OCI-LY3 (cell line): ENCODE measurements at regions not wholly inside any gene's neighbourhood (a gene's known extent, or its start where the extent isn't known, plus 50 kb on each side); places are given as distances from the start of the nearest gene placed in this dataset.

Source experiments
- H2AFZ ChIP-seq: fragments of 200-600, 300-600 bp; shearing (Covaris generic); 2 replicates; pipeline ENCODE4 v1.6.0; 2014; ENCODE audit warnings: antibody characterized with exemption, low read depth, low read length
- H3K27ac ChIP-seq: fragments of 200-600, 300-600 bp; sonication (generic); 2 replicates; pipeline ENCODE4 v1.5.1; 2014; ENCODE audit warnings: mild to moderate bottlenecking, low read length, moderate library complexity, mixed read lengths
- H3K27me3 ChIP-seq: fragments of 200-600, 300-600 bp; sonication (generic); 2 replicates; pipeline ENCODE4 v1.6.1; 2014; ENCODE audit warnings: low read depth, low read length, mixed read lengths
- H3K36me3 ChIP-seq: fragments of 200-600, 300-600 bp; sonication (generic); replicated peaks from 2 replicates; pipeline ENCODE3; 2014; ENCODE audit warnings: low read depth, low read length, mixed read lengths
- H3K4me1 ChIP-seq: fragments of 300-600, 200-600 bp; sonication (generic); 2 replicates; pipeline ENCODE4 v1.6.1; 2014; ENCODE audit warnings: low read length, mixed read lengths
- H3K4me2 ChIP-seq: fragments of 200-600, 300-600 bp; sonication (generic); 2 replicates; pipeline ENCODE4 v1.6.1; 2014; ENCODE audit warnings: low read length, mixed read lengths
- H3K4me3 ChIP-seq: fragments of 300-600, 200-600 bp; sonication (generic); 2 replicates; pipeline ENCODE4 v1.5.1; 2014; ENCODE audit warnings: antibody characterized with exemption, mild to moderate bottlenecking, low read length, moderate library complexity
- H3K79me2 ChIP-seq: fragments of 300-600, 200-600 bp; shearing (Covaris generic); 2 replicates; pipeline ENCODE4 v1.6.1; 2014; ENCODE audit warnings: mild to moderate bottlenecking, low read length, mixed read lengths
- H3K9ac ChIP-seq: fragments of 300-600, 200-600 bp; shearing (Covaris generic); 2 replicates; pipeline ENCODE4 v1.6.0; 2014; ENCODE audit warnings: mild to moderate bottlenecking, low read length, moderate library complexity
- H3K9me3 ChIP-seq: fragments of 200-600, 300-600 bp; shearing (Covaris generic); 2 replicates; pipeline ENCODE4 v1.6.1; 2014; ENCODE audit warnings: low read length, mixed read lengths; ENCODE audit not compliant: insufficient read depth
- H4K20me1 ChIP-seq: fragments of 200-600, 300-600 bp; sonication (generic); 2 replicates; pipeline ENCODE4 v1.6.1; 2016; ENCODE audit warnings: low read length, mixed read lengths; ENCODE audit not compliant: insufficient read depth
- CTCF ChIP-seq: fragments of 200-600, 300-600 bp; sonication (generic); IDR thresholded peaks from 2 replicates; pipeline ENCODE4 v1.5.1; 2014; ENCODE audit warnings: antibody characterized with exemption, low read length, low read depth
- EZH2phosphoT487 ChIP-seq: fragments of 200-600 bp; shearing (Covaris generic); IDR thresholded peaks from 2 replicates; pipeline ENCODE4 v1.6.1; 2018; ENCODE audit warnings: antibody characterized with exemption, mixed run types, low read depth

GRCh38 chr12:63302269-63302940, 151.4 kb upstream of the AVPR1A start:
- Histone ChIP-seq H3K27ac (peak overlapping the region; percentile 35), H3K27me3 (no peaks in the 10 kb centered on the region), H3K4me3 (peak overlapping the region; percentile 26), H3K4me1 (peaks cover 54% of the 10 kb centered on the region), H2AFZ (peak overlapping the region; percentile 42; the same call in 1 of the 2 replicates), H3K9me3 (no peaks in the 10 kb centered on the region), H4K20me1 (no peaks in the 10 kb centered on the region), H3K36me3 (no peaks in the 10 kb centered on the region), H3K79me2 (no peaks in the 10 kb centered on the region), H3K9ac (peak overlapping the region; percentile 27; the same call in 1 of the 2 replicates), H3K4me2 (peak overlapping the region; percentile 57)
- no peak for TF ChIP-seq CTCF
- TF ChIP-seq EZH2phosphoT487, result no peak

DNA sequence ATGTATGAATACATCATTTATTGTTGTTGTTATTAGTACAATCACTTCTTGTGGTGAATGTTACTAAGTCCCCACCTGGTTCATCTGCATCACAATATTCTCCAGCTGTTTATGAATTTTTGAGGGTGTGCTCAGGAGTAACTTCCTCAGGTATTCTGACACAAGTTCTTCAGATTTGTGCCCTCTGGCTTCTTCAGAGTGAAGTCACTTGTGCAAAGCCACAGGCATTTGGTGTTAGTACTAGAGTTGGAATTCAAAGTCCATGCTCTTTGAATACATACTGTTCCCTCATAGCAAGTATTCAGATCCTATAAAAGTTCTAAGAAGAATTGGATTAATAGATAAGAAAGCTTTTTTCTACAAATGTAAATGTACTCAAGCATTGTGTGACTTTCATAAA, 150.3 kb upstream of the AVPR1A start:
- H3K4me2 ChIP-seq, result no peak overlapping the region

GRCh38 chr12:63298386-63298930, 147.5 kb upstream of the AVPR1A start:
- peaks cover 16% of the 10 kb centered on the region for H3K4me1 ChIP-seq
- no peaks in the 10 kb centered on the region for H3K36me3 ChIP-seq
- no peaks in the 10 kb centered on the region for H3K79me2 ChIP-seq
- H2AFZ ChIP-seq, result no peak overlapping the region
- H4K20me1 ChIP-seq, result no peaks in the 10 kb centered on the region
- H3K4me3 ChIP-seq, result no peak overlapping the region
- H3K9me3 ChIP-seq, result no peaks in the 10 kb centered on the region
- H3K9ac ChIP-seq, result no peak overlapping the region
- TF ChIP-seq CTCF (no peak), EZH2phosphoT487 (no peak)
- H3K27ac ChIP-seq, result no peak overlapping the region
- no peaks in the 10 kb centered on the region for H3K27me3 ChIP-seq
- H3K4me2 ChIP-seq, result no peak overlapping the region

More for the DNA sequence above, 150.3 kb upstream of the AVPR1A start:
- H3K4me3 ChIP-seq, result no peak overlapping the region
- H3K27ac ChIP-seq, result no peak overlapping the region
- TF ChIP-seq EZH2phosphoT487 (no peak), CTCF (no peak)
- no peaks in the 10 kb centered on the region for H3K27me3 ChIP-seq
- H3K9me3 ChIP-seq, result no peaks in the 10 kb centered on the region
- peaks cover 43% of the 10 kb centered on the region for H3K4me1 ChIP-seq
- H4K20me1 ChIP-seq, result no peaks in the 10 kb centered on the region
- H3K36me3 ChIP-seq, result no peaks in the 10 kb centered on the region
- no peak overlapping the region for H3K9ac ChIP-seq
- no peaks in the 10 kb centered on the region for H3K79me2 ChIP-seq
- no peak overlapping the region for H2AFZ ChIP-seq

DNA sequence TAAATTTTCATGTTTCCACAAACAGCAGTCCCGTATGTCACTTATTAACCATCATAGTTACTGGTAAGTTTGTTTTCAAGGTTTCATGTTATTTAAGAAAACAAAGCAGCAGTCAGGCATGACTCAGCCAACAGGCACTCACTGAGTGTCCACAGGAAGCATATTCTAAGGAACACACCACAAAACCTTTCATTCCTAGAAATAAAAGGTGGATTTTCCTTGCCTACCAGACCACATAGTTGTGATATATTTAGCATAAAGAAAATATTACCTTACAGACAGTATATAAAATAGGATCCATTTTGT, 143.3 kb upstream of the AVPR1A start:
- H3K4me1 ChIP-seq, result no peaks in the 10 kb centered on the region
- no peaks in the 10 kb centered on the region for H4K20me1 ChIP-seq
- H3K4me3 ChIP-seq, result no peak overlapping the region
- no peak overlapping the region for H2AFZ ChIP-seq
- H3K79me2 ChIP-seq, result no peaks in the 10 kb centered on the region
- no peak overlapping the region for H3K4me2 ChIP-seq
- H3K27ac ChIP-seq, result no peak overlapping the region
- H3K9me3 ChIP-seq, result no peaks in the 10 kb centered on the region
- H3K27me3 ChIP-seq, result no peaks in the 10 kb centered on the region
- H3K36me3 ChIP-seq, result no peaks in the 10 kb centered on the region
- H3K9ac ChIP-seq, result no peak overlapping the region
- TF ChIP-seq EZH2phosphoT487 (no peak), CTCF (no peak)
